ENCODE measurements at regions not wholly inside any gene's neighbourhood (a gene's known extent, or its start where the extent isn't known, plus 50 kb on each side); places are given as distances from the start of the nearest gene placed in this dataset.

- Mint-ChIP-seq H3K27ac (ENCODE audit: unreplicated experiment) (no peak overlapping the region), H3K36me3 (ENCODE audit: low read depth, unreplicated experiment) (peaks cover 18% of the 10 kb centered on the region), H3K4me1 (ENCODE audit: unreplicated experiment) (no peaks in the 10 kb centered on the region), H3K27me3 (ENCODE audit: unreplicated experiment) (peaks cover 6% of the 10 kb centered on the region), H3K4me3 (ENCODE audit: unreplicated experiment) (no peak overlapping the region), H3K9me3 (ENCODE audit: unreplicated experiment) (peaks cover 13% of the 10 kb centered on the region)
- no peak for DNase-seq (ENCODE audit: low spot score)
- TF ChIP-seq CTCF (IDR thresholded peaks at IDR 0.05; ENCODE audit: unreplicated experiment): no peak
Observed at GRCh38 chr12:31868965-31869364, 90.2 kb upstream of the RESF1 start.

GRCh38 chr12:31867292-31867691, 91.9 kb upstream of the RESF1 start:
- H3K36me3 Mint-ChIP-seq (ENCODE audit: low read depth, unreplicated experiment): peaks cover 10% of the 10 kb centered on the region
- no peak for TF ChIP-seq CTCF (IDR thresholded peaks at IDR 0.05; ENCODE audit: unreplicated experiment)
- no peak for DNase-seq (ENCODE audit: low spot score)
- H3K9me3 Mint-ChIP-seq (ENCODE audit: unreplicated experiment): peaks cover 1% of the 10 kb centered on the region
- H3K4me1 Mint-ChIP-seq (ENCODE audit: unreplicated experiment): no peaks in the 10 kb centered on the region
- H3K27ac Mint-ChIP-seq (ENCODE audit: unreplicated experiment): no peak overlapping the region
- H3K27me3 Mint-ChIP-seq (ENCODE audit: unreplicated experiment): peaks cover under 1% of the 10 kb centered on the region
- H3K4me3 Mint-ChIP-seq (ENCODE audit: unreplicated experiment): no peak overlapping the region

GRCh38 chr12:31866523-31866922, 92.7 kb upstream of the RESF1 start:
- TF ChIP-seq CTCF (IDR thresholded peaks at IDR 0.05; ENCODE audit: unreplicated experiment): no peak
- Mint-ChIP-seq H3K4me1 (ENCODE audit: unreplicated experiment) (no peaks in the 10 kb centered on the region), H3K4me3 (ENCODE audit: unreplicated experiment) (no peak overlapping the region), H3K27ac (ENCODE audit: unreplicated experiment) (no peak overlapping the region), H3K36me3 (ENCODE audit: low read depth, unreplicated experiment) (peaks cover 7% of the 10 kb centered on the region), H3K27me3 (ENCODE audit: unreplicated experiment) (no peaks in the 10 kb centered on the region), H3K9me3 (ENCODE audit: unreplicated experiment) (no peaks in the 10 kb centered on the region)
- DNase-seq (ENCODE audit: low spot score): no peak

GRCh38 chr12:31865023-31865422, 94.2 kb upstream of the RESF1 start:
- Mint-ChIP-seq H3K27ac (ENCODE audit: unreplicated experiment) (no peak overlapping the region), H3K4me1 (ENCODE audit: unreplicated experiment) (no peaks in the 10 kb centered on the region), H3K27me3 (ENCODE audit: unreplicated experiment) (no peaks in the 10 kb centered on the region), H3K9me3 (ENCODE audit: unreplicated experiment) (no peaks in the 10 kb centered on the region), H3K4me3 (ENCODE audit: unreplicated experiment) (no peak overlapping the region), H3K36me3 (ENCODE audit: low read depth, unreplicated experiment) (peaks cover 3% of the 10 kb centered on the region)
- TF ChIP-seq CTCF (IDR thresholded peaks at IDR 0.05; ENCODE audit: unreplicated experiment): no peak
- no peak for DNase-seq (ENCODE audit: low spot score)

GRCh38 chr12:31861360-31861759, 97.9 kb upstream of the RESF1 start:
- Mint-ChIP-seq H3K27me3 (ENCODE audit: unreplicated experiment) (no peaks in the 10 kb centered on the region), H3K36me3 (ENCODE audit: low read depth, unreplicated experiment) (peaks cover 3% of the 10 kb centered on the region), H3K4me1 (ENCODE audit: unreplicated experiment) (no peaks in the 10 kb centered on the region), H3K9me3 (ENCODE audit: unreplicated experiment) (no peaks in the 10 kb centered on the region), H3K27ac (ENCODE audit: unreplicated experiment) (no peak overlapping the region), H3K4me3 (ENCODE audit: unreplicated experiment) (no peak overlapping the region)
- no peak for TF ChIP-seq CTCF (IDR thresholded peaks at IDR 0.05; ENCODE audit: unreplicated experiment)
- DNase-seq (ENCODE audit: low spot score): no peak

Data from endothelial cell (in vitro differentiated cells).